Testis (tissue), 2 donors: ENCODE measurements at regions not wholly inside any gene's neighbourhood (a gene's known extent, or its start where the extent isn't known, plus 50 kb on each side); places are given as distances from the start of the nearest gene placed in this dataset.

Source experiments
- DNase-seq: peaks from one replicate; pipeline ENCODE4 v3.0.0-alpha.2; 2019
- H3K27ac ChIP-seq, 2 donors: fragments of 200-600 bp; sonication (generic); one replicate each; pipeline ENCODE4 v1.5.1; 2019
- H3K27me3 ChIP-seq: fragments of 200-600 bp; sonication (generic); one replicate; pipeline ENCODE4 v1.5.1; 2019
- H3K36me3 ChIP-seq: fragments of 200-600 bp; sonication (generic); one replicate; pipeline ENCODE4 v1.5.1; 2017; ENCODE audit warnings: low read depth; ENCODE audit errors: missing control alignments
- H3K4me1 ChIP-seq: fragments of 200-600 bp; sonication (generic); one replicate; pipeline ENCODE4 v1.5.1; 2019
- H3K4me3 ChIP-seq, 2 donors: fragments of 200-600 bp; sonication (generic); one replicate each; pipeline ENCODE4 v1.5.1; 2017 to 2019
- H3K9me3 ChIP-seq: fragments of 200-600 bp; sonication (generic); one replicate; pipeline ENCODE4 v1.5.1; 2017
- CTCF ChIP-seq, 3 experiments: fragments of 450-650 bp in 2 of 3; fragments of 200-600 bp in 1 of 3; sonication (generic) in 1 of 3; IDR thresholded peaks; one replicate each; pipeline ENCODE4 v1.5.1; 2016 to 2019; ENCODE audit warnings: antibody characterized with exemption in 3 of 3, mild to moderate bottlenecking in 2 of 3, moderate library complexity in 1 of 3
- POLR2A ChIP-seq: fragments of 450-650 bp; IDR thresholded peaks from one replicate; pipeline ENCODE4 v1.6.1; 2017; ENCODE audit warnings: antibody characterized with exemption, mild to moderate bottlenecking, moderate library complexity
- whole genome bisulfite sequencing, 2 donors: methylation state at CpG; one replicate each; pipeline ENCODE4 v1.1.5; 2018; 5-methylcytosine and 5-hydroxymethylcytosine counted together
- intact Hi-C: fragments of 100-400 bp; cut with DNase I; formaldehyde crosslinking; loops from one replicate; pipeline ENCODE4 v1.15.1; 2023; ENCODE audit warnings: low total_unique reads

- no peak for TF ChIP-seq CTCF (IDR thresholded peaks at IDR 0.05)
- no peak for DNase-seq
- intact Hi-C loops = no loop called here
- Histone ChIP-seq H3K4me3 (no peak overlapping the region), H3K27ac (no peak overlapping the region), H3K9me3 (no peaks in the 10 kb centered on the region), H3K4me1 (no peaks in the 10 kb centered on the region), H3K36me3 (no peaks in the 10 kb centered on the region), H3K27me3 (no peaks in the 10 kb centered on the region)
- WGBS, 2 donors = 79 to 84% methylated on average over 1 of the region's 1 CpG
Observed at GRCh38 chr6:130314271-130314670, 51.5 kb upstream of the TMEM200A start.

GRCh38 chr6:130313206-130313605, 52.6 kb upstream of the TMEM200A start:
- Histone ChIP-seq H3K4me1 (no peaks in the 10 kb centered on the region), H3K9me3 (no peaks in the 10 kb centered on the region), H3K4me3 (no peak overlapping the region), H3K27me3 (no peaks in the 10 kb centered on the region), H3K27ac (no peak overlapping the region), H3K36me3 (no peaks in the 10 kb centered on the region)
- DNase-seq = no peak
- intact Hi-C loops = no loop called here
- WGBS, 2 donors = 68 to 84% methylated on average over 3 to 4 of the region's 4 CpGs
- TF ChIP-seq CTCF (IDR thresholded peaks at IDR 0.05) = peak in 1 of 3 experiments; percentile 22
- TF ChIP-seq POLR2A = no peak

- no peaks in the 10 kb centered on the region for H3K4me1 ChIP-seq
Observed at GRCh38 chr6:130309028-130309427, 56.8 kb upstream of the TMEM200A start.

GRCh38 chr6:130307752-130308361, 58.0 kb upstream of the TMEM200A start:
- H3K27me3 ChIP-seq = no peaks in the 10 kb centered on the region
- intact Hi-C loops = no loop called here
- H3K27ac ChIP-seq = no peak overlapping the region
- 27 to 72% methylated on average over 1 of the region's 1 CpG for WGBS, 2 donors
- TF ChIP-seq POLR2A (no peak), CTCF (IDR thresholded peaks at IDR 0.05) (no peak)
- H3K4me3 ChIP-seq = no peak overlapping the region
- H3K4me1 ChIP-seq = no peaks in the 10 kb centered on the region
- no peaks in the 10 kb centered on the region for H3K36me3 ChIP-seq
- no peaks in the 10 kb centered on the region for H3K9me3 ChIP-seq
- no peak for DNase-seq

More at GRCh38 chr6:130309028-130309427, 56.8 kb upstream of the TMEM200A start:
- Histone ChIP-seq H3K27ac (no peak overlapping the region), H3K27me3 (no peaks in the 10 kb centered on the region), H3K36me3 (no peaks in the 10 kb centered on the region), H3K9me3 (no peaks in the 10 kb centered on the region), H3K4me3 (no peak overlapping the region)
- TF ChIP-seq CTCF (IDR thresholded peaks at IDR 0.05) (no peak), POLR2A (no peak)
- DNase-seq = no peak
- intact Hi-C loops = no loop called here

GRCh38 chr6:130306377-130306776, 59.4 kb upstream of the TMEM200A start:
- Histone ChIP-seq H3K27me3 (no peaks in the 10 kb centered on the region), H3K9me3 (no peaks in the 10 kb centered on the region), H3K27ac (no peak overlapping the region), H3K4me1 (no peaks in the 10 kb centered on the region), H3K36me3 (no peaks in the 10 kb centered on the region), H3K4me3 (no peak overlapping the region)
- intact Hi-C loops = no loop called here
- TF ChIP-seq CTCF (IDR thresholded peaks at IDR 0.05) (no peak), POLR2A (no peak)
- WGBS, 2 donors = 60 to 70% methylated on average over 2 of the region's 2 CpGs
- no peak for DNase-seq
